ENCODE measurements at regions not wholly inside any gene's neighbourhood (a gene's known extent, or its start where the extent isn't known, plus 50 kb on each side); places are given as distances from the start of the nearest gene placed in this dataset.

GRCh38 chr4:4656977-4657376 is 115.1 kb upstream of the STX18 start:
- no peaks in the 10 kb centered on the region for H3K36me3 ChIP-seq (ENCODE audit: control insufficient read depth, insufficient read depth, low read length)
- TF ChIP-seq CTCF (IDR thresholded peaks at IDR 0.05), result no peak
- Mint-ChIP-seq H3K4me3 (no peak overlapping the region), H3K27me3 (ENCODE audit: low read depth in 2 of 2) (no peaks in the 10 kb centered on the region), H3K9me3 (no peaks in the 10 kb centered on the region), H3K36me3 (no peaks in the 10 kb centered on the region), H3K4me1 (no peaks in the 10 kb centered on the region), H3K27ac (no peak overlapping the region)
- ATAC-seq, result no peak
- no peak overlapping the region for H3K4me3 ChIP-seq (ENCODE audit: low read length)
- H3K27me3 ChIP-seq (ENCODE audit: control insufficient read depth, insufficient read depth, low read length), result no peaks in the 10 kb centered on the region
- intact Hi-C loops (cut with micrococcal nuclease), result no loop called here
- no peaks in the 10 kb centered on the region for H3K4me1 ChIP-seq (ENCODE audit: control insufficient read depth, insufficient read depth, low read length)
- WGBS (ENCODE audit: insufficient coverage), result 96% methylated on average over 4 of the region's 4 CpGs
- no peak for DNase-seq
- H3K27ac ChIP-seq (ENCODE audit: low read length), result no peak overlapping the region
- no peaks in the 10 kb centered on the region for H3K9me3 ChIP-seq (ENCODE audit: control insufficient read depth, insufficient read depth, low read length)

DNA sequence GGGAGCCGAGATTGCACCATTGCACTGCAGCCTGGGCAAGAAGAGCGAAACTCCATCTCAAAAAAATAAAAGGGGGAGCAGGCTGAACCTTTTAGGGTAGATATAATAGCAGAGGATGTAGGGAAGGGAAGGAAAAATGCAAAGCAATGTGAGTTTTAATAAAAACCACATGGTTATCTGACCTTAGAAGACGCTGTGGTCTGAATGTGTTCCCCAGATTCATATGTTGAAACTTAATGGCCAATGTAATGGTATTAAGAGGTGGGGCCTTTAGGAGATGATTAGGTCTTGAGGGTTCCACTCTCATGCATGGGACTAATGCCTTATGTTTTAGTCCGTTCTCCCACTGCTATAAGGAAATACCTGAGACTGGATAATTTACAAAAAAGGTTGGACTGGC is 114.1 kb upstream of the STX18 start:
- H3K27ac Mint-ChIP-seq, result no peak overlapping the region
- H3K9me3 Mint-ChIP-seq, result no peaks in the 10 kb centered on the region
- no peak overlapping the region for H3K4me3 Mint-ChIP-seq
- TF ChIP-seq CTCF (IDR thresholded peaks at IDR 0.05), result no peak
- Histone ChIP-seq H3K27me3 (ENCODE audit: control insufficient read depth, insufficient read depth, low read length) (no peaks in the 10 kb centered on the region), H3K9me3 (ENCODE audit: control insufficient read depth, insufficient read depth, low read length) (no peaks in the 10 kb centered on the region), H3K27ac (ENCODE audit: low read length) (no peak overlapping the region), H3K4me1 (ENCODE audit: control insufficient read depth, insufficient read depth, low read length) (no peaks in the 10 kb centered on the region), H3K4me3 (ENCODE audit: low read length) (no peak overlapping the region), H3K36me3 (ENCODE audit: control insufficient read depth, insufficient read depth, low read length) (no peaks in the 10 kb centered on the region)
- ATAC-seq, result no peak
- intact Hi-C loops (cut with micrococcal nuclease), result no loop called here
- no peaks in the 10 kb centered on the region for H3K36me3 Mint-ChIP-seq
- 97% methylated on average over 4 of the region's 4 CpGs for WGBS (ENCODE audit: insufficient coverage)
- DNase-seq, result no peak
- H3K27me3 Mint-ChIP-seq (ENCODE audit: low read depth in 2 of 2), result no peaks in the 10 kb centered on the region
- H3K4me1 Mint-ChIP-seq, result no peaks in the 10 kb centered on the region

DNA sequence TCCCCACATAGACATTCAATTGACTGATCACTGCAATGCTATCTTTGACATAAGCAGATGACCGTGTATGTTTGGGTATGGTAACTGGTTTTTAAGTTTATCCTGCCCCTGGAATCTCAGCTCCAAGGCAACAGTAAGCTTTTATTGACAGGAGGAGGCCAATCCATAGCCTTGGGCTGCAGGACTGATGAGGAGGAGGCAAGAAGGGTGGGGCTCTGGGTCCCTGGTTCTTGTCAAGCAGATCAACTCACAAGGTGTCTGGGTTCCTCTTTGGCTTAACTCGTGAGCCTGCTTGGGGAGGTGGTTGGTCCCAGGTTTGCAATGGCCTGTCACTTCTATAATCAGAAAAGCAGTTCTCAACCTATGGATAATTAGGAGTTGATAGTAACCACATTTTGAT is 113.2 kb upstream of the STX18 start:
- 84% methylated on average over 2 of the region's 2 CpGs for WGBS (ENCODE audit: insufficient coverage)
- Mint-ChIP-seq H3K4me1 (no peaks in the 10 kb centered on the region), H3K36me3 (no peaks in the 10 kb centered on the region), H3K4me3 (no peak overlapping the region), H3K27me3 (ENCODE audit: low read depth in 2 of 2) (no peaks in the 10 kb centered on the region), H3K9me3 (no peaks in the 10 kb centered on the region), H3K27ac (no peak overlapping the region)
- H3K4me3 ChIP-seq (ENCODE audit: low read length), result no peak overlapping the region
- H3K27ac ChIP-seq (ENCODE audit: low read length), result no peak overlapping the region
- H3K27me3 ChIP-seq (ENCODE audit: control insufficient read depth, insufficient read depth, low read length), result no peaks in the 10 kb centered on the region
- H3K36me3 ChIP-seq (ENCODE audit: control insufficient read depth, insufficient read depth, low read length), result no peaks in the 10 kb centered on the region
- H3K4me1 ChIP-seq (ENCODE audit: control insufficient read depth, insufficient read depth, low read length), result no peaks in the 10 kb centered on the region
- H3K9me3 ChIP-seq (ENCODE audit: control insufficient read depth, insufficient read depth, low read length), result no peaks in the 10 kb centered on the region
- TF ChIP-seq CTCF (IDR thresholded peaks at IDR 0.05), result no peak
- ATAC-seq, result no peak
- intact Hi-C loops (cut with micrococcal nuclease), result no loop called here
- no peak for DNase-seq

- H3K4me3 ChIP-seq (ENCODE audit: low read length), result no peak overlapping the region
- TF ChIP-seq CTCF (IDR thresholded peaks at IDR 0.05), result no peak
- intact Hi-C loops (cut with micrococcal nuclease), result no loop called here
These were observed 110.2 kb upstream of the STX18 start for GRCh38 chr4:4651811-4652755.

More at GRCh38 chr4:4651811-4652755, 110.2 kb upstream of the STX18 start:
- no peaks in the 10 kb centered on the region for H3K27me3 ChIP-seq (ENCODE audit: control insufficient read depth, insufficient read depth, low read length)
- no peak for ATAC-seq
- no peaks in the 10 kb centered on the region for H3K36me3 ChIP-seq (ENCODE audit: control insufficient read depth, insufficient read depth, low read length)
- no peaks in the 10 kb centered on the region for H3K9me3 Mint-ChIP-seq
- no peak overlapping the region for H3K27ac Mint-ChIP-seq
- H3K4me1 ChIP-seq (ENCODE audit: control insufficient read depth, insufficient read depth, low read length), result no peaks in the 10 kb centered on the region
- 92% methylated on average over 11 of the region's 12 CpGs for WGBS (ENCODE audit: insufficient coverage)
- no peaks in the 10 kb centered on the region for H3K36me3 Mint-ChIP-seq
- H3K4me3 Mint-ChIP-seq, result no peak overlapping the region
- no peak overlapping the region for H3K27ac ChIP-seq (ENCODE audit: low read length)
- no peaks in the 10 kb centered on the region for H3K4me1 Mint-ChIP-seq
- no peaks in the 10 kb centered on the region for H3K27me3 Mint-ChIP-seq (ENCODE audit: low read depth in 2 of 2)
- no peaks in the 10 kb centered on the region for H3K9me3 ChIP-seq (ENCODE audit: control insufficient read depth, insufficient read depth, low read length)
- no peak for DNase-seq
